Keratinocyte (primary cell): ENCODE measurements at regions not wholly inside any gene's neighbourhood (a gene's known extent, or its start where the extent isn't known, plus 50 kb on each side); places are given as distances from the start of the nearest gene placed in this dataset.

ENCODE experiments used
- DNase-seq: peaks from one replicate; pipeline ENCODE4 v3.0.0-alpha.2; 2011; ENCODE audit warnings: low read depth, missing footprints, low spot score
- FAIRE-seq: peaks from 2 replicates; lab custom pipeline; 2011; peaks lifted over from hg19 to GRCh38; lab: Jason Lieb, UNC
- H2AFZ ChIP-seq: 2 replicates; pipeline ENCODE4 v1.6.0; 2012; ENCODE audit warnings: low read length, control low read depth, inconsistent platforms; ENCODE audit not compliant: control insufficient read depth
- H3K27ac ChIP-seq: 2 replicates; pipeline ENCODE4 v1.5.1; 2011; ENCODE audit warnings: low read length; ENCODE audit not compliant: control insufficient read depth, insufficient read depth
- H3K27me3 ChIP-seq: 3 replicates; pipeline ENCODE4 v1.6.0; 2011; ENCODE audit warnings: low read length; ENCODE audit not compliant: control insufficient read depth, insufficient read depth; ENCODE audit errors: extremely low read depth
- H3K36me3 ChIP-seq, 2 experiments: 2 replicates in 1 of 2; 3 replicates in 1 of 2; pipeline ENCODE4 v1.5.1; 2011; ENCODE audit warnings: low read length in 2 of 2, mild to moderate bottlenecking in 1 of 2; ENCODE audit not compliant: control insufficient read depth in 2 of 2, insufficient read depth in 2 of 2; ENCODE audit errors: extremely low read depth in 1 of 2
- H3K4me1 ChIP-seq: 3 replicates; pipeline ENCODE4 v1.5.1; 2011; ENCODE audit warnings: low read length; ENCODE audit not compliant: control insufficient read depth, insufficient read depth; ENCODE audit errors: extremely low read depth
- H3K4me2 ChIP-seq: 3 replicates; pipeline ENCODE4 v1.6.0; 2011; ENCODE audit warnings: low read depth, low read length; ENCODE audit not compliant: control insufficient read depth, insufficient read depth; ENCODE audit errors: extremely low read depth
- H3K4me3 ChIP-seq, 3 experiments: fragments of 200-600 bp in 1 of 3; sonication (generic) in 1 of 3; 2 replicates in 2 of 3; 3 replicates in 1 of 3; pipeline ENCODE4 v1.5.1; 2011 to 2016; ENCODE audit warnings: low read length in 3 of 3, mild to moderate bottlenecking in 3 of 3, control low read depth in 2 of 3, inconsistent platforms in 1 of 3, low read depth in 1 of 3, mixed read lengths in 1 of 3, mixed run types in 1 of 3, moderate library complexity in 1 of 3; ENCODE audit not compliant: control insufficient read depth in 2 of 3, insufficient read depth in 2 of 3; ENCODE audit errors: extremely low read depth in 1 of 3
- H3K79me2 ChIP-seq: 2 replicates; pipeline ENCODE4 v1.6.0; 2012; ENCODE audit warnings: low read length; ENCODE audit not compliant: control insufficient read depth, insufficient read depth
- H3K9ac ChIP-seq: 3 replicates; pipeline ENCODE4 v1.6.0; 2011; ENCODE audit warnings: low read length; ENCODE audit not compliant: control insufficient read depth, insufficient read depth; ENCODE audit errors: extremely low read depth
- H3K9me1 ChIP-seq: 3 replicates; pipeline ENCODE4 v1.6.0; 2011; ENCODE audit warnings: low read length; ENCODE audit not compliant: control insufficient read depth, insufficient read depth; ENCODE audit errors: extremely low read depth
- H3K9me3 ChIP-seq: 2 replicates; pipeline ENCODE4 v1.5.1; 2012; ENCODE audit warnings: low read depth, low read length; ENCODE audit not compliant: control insufficient read depth
- H4K20me1 ChIP-seq: 3 replicates; pipeline ENCODE4 v1.6.0; 2011; ENCODE audit warnings: low read length; ENCODE audit not compliant: control insufficient read depth, insufficient read depth; ENCODE audit errors: extremely low read depth
- CTCF ChIP-seq, 3 experiments: IDR thresholded peaks in 1 of 3; conservative IDR thresholded peaks in 1 of 3; optimal IDR thresholded peaks in 1 of 3; 2 replicates in 2 of 3; 3 replicates in 1 of 3; pipeline versions ENCODE3 to v1.5.1; 2011; ENCODE audit warnings: low read length in 3 of 3, mild to moderate bottlenecking in 3 of 3, moderate library complexity in 2 of 3, control low read depth in 1 of 3, inconsistent platforms in 1 of 3; ENCODE audit not compliant: insufficient read depth in 2 of 3; ENCODE audit errors: extremely low read depth in 1 of 3
- EZH2 ChIP-seq: IDR thresholded peaks from one replicate; pipeline ENCODE4 v1.6.1; 2012; ENCODE audit warnings: inconsistent platforms, mild to moderate bottlenecking, low read length, moderate library complexity
- dilution Hi-C: fragments of 300-500 bp; cut with MboI; formaldehyde crosslinking; loops from one replicate; pipeline ENCODE4 v1.7.0; 2020; ENCODE audit warnings: low sequenced_read_pairs; ENCODE audit not compliant: extremely low pct_ligation_motif_present

GRCh38 chr2:40957508-40957907 is 505.6 kb upstream of the SLC8A1 start:
- Histone ChIP-seq H3K27ac (no peak overlapping the region), H3K4me3 (no peak overlapping the region), H3K4me2 (no peak overlapping the region), H2AFZ (no peak overlapping the region), H3K27me3 (no peaks in the 10 kb centered on the region), H3K79me2 (no peaks in the 10 kb centered on the region), H4K20me1 (no peaks in the 10 kb centered on the region), H3K36me3 (no peaks in the 10 kb centered on the region), H3K9me1 (no peaks in the 10 kb centered on the region), H3K9ac (no peak overlapping the region), H3K9me3 (no peaks in the 10 kb centered on the region), H3K4me1 (no peaks in the 10 kb centered on the region)
- dilution Hi-C loops = no loop called here
- TF ChIP-seq EZH2 (no peak), CTCF (optimal IDR thresholded peaks at IDR 0.05 in 1 of 3, IDR thresholded peaks at IDR 0.05 in 1 of 3, conservative IDR thresholded peaks at IDR 0.05 in 1 of 3; ENCODE audit: extremely low read depth in 1 of 3, insufficient read depth in 2 of 3, low read length in 3 of 3) (no peak)
- FAIRE-seq = no peak
- DNase-seq = no peak

- dilution Hi-C loops = no loop called here
- Histone ChIP-seq H3K4me2 (no peak overlapping the region), H3K79me2 (no peaks in the 10 kb centered on the region), H3K4me3 (no peak overlapping the region), H2AFZ (no peak overlapping the region), H3K9me1 (no peaks in the 10 kb centered on the region), H4K20me1 (no peaks in the 10 kb centered on the region), H3K9ac (no peak overlapping the region), H3K9me3 (no peaks in the 10 kb centered on the region), H3K27ac (no peak overlapping the region), H3K27me3 (no peaks in the 10 kb centered on the region), H3K36me3 (no peaks in the 10 kb centered on the region), H3K4me1 (no peaks in the 10 kb centered on the region)
- no peak for FAIRE-seq
- DNase-seq = no peak
- TF ChIP-seq CTCF (optimal IDR thresholded peaks at IDR 0.05 in 1 of 3, IDR thresholded peaks at IDR 0.05 in 1 of 3, conservative IDR thresholded peaks at IDR 0.05 in 1 of 3; ENCODE audit: extremely low read depth in 1 of 3, insufficient read depth in 2 of 3, low read length in 3 of 3) = no peak
- TF ChIP-seq EZH2 = no peak
Measured at GRCh38 chr2:40962026-40962425, 510.1 kb upstream of the SLC8A1 start.
